ENCODE measurements at regions not wholly inside any gene's neighbourhood (a gene's known extent, or its start where the extent isn't known, plus 50 kb on each side); places are given as distances from the start of the nearest gene placed in this dataset.
"Not testable (repeated sequence)": the region's sequence is repeated elsewhere in the genome, so short reads cannot be mapped to it uniquely, and the experiment has no call there.

GRCh38 chr4:14336656-14337055, 665.6 kb upstream of the CPEB2 start:
- no peak for DNase-seq

- no peak for DNase-seq
These were observed 664.2 kb upstream of the CPEB2 start for GRCh38 chr4:14337892-14338584.

- no peak for DNase-seq
These were observed 663.6 kb upstream of the CPEB2 start for GRCh38 chr4:14338585-14339265.

- no peak for DNase-seq
These were observed 662.6 kb upstream of the CPEB2 start for GRCh38 chr4:14339715-14340114.

DNA sequence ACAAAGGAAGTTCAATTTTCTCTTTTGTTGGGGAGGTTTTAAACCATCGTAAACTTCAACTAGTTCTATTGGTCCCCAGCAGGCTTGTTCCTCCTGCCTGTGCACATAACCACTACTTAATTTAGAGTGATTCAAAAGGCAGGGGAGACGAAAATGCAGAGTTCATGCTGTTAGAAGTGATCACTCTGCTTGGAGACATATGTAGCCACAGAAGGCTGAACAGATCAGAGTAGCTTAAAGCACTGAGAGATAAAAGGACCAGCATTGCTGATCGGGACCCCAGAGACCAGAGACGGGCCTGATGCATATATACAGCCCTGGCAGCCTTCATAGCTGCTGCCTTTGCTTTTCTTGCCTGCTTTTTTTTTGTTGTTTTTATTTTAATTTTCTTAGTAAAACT, 662.0 kb upstream of the CPEB2 start:
- no peak for DNase-seq

DNA sequence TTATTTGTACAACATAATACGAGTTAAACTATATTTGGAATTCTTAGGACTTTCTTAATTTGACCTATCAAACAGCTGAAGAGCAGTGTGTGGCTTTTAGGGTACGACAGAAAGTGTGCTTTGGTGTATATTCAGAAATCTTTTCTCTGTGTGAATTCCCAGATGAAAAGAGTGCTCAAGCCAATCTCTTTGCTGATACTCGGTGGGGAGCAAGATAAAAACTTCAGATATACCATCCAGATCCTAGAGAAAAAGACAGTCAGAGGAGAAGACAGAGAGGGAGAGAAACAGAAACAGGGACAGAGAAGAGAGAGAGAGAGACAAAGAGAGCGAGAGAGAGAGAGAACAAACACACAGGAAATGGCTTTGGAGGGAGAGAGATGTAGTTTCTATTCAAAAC, 658.3 kb upstream of the CPEB2 start:
- DNase-seq = no peak

GRCh38 chr4:14345356-14345775, 656.9 kb upstream of the CPEB2 start:
- no peak for DNase-seq

GRCh38 chr4:14347526-14347925, 654.8 kb upstream of the CPEB2 start:
- no peak for DNase-seq

- no peak for DNase-seq
These were observed 653.8 kb upstream of the CPEB2 start for GRCh38 chr4:14348506-14348905.

DNA sequence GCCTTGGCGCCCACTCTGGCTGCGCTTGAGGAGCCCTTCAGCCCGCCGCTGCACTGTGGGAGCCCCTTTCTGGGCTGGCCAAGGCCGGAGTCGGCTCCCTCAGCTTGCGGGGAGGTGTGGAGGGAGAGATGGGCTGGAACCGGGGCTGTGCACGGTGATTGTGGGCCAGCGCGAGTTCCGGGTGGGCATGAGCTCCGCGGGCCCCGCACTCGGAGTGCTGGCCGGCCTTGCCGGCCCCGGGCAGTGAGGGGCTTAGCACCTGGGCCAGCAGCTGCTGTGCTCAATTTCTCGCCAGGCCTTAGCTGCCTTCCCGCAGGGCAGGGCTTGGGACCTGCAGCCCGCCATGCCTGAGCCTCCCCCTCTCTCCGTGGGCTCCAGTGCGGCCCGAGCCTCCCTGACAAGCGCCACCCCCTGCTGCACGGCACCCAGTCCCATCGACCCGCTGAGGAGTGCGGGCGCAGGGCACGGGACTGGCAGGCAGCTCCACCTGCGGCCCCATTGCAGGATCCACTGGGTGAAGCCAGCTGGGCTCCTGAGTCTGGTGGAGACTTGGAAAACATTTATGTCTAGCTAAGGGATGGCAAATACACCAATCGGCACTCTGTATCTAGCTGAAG, 643.6 kb upstream of the CPEB2 start:
- DNase-seq = not testable (repeated sequence)

- no peak for DNase-seq
These were observed 642.3 kb upstream of the CPEB2 start for GRCh38 chr4:14359991-14360390.

DNA sequence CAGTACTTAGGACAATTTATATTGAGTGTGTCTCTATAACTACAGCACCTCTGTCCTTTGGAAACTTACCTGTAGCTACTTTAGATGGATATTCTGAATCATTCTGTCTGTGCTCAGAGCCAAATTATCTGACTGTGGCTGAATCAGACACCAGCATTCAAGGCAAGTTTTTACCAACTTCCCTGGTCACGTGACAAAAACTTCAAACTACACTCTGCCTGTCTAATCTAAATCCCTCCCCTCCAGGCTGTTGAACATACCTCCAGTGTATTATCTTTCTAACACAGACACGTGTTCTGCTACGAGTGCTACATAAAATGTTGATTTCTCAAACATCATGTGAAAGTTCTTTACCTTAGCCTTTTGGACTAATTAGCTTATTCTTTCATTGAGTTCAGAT, 641.2 kb upstream of the CPEB2 start:
- no peak for DNase-seq

DNA sequence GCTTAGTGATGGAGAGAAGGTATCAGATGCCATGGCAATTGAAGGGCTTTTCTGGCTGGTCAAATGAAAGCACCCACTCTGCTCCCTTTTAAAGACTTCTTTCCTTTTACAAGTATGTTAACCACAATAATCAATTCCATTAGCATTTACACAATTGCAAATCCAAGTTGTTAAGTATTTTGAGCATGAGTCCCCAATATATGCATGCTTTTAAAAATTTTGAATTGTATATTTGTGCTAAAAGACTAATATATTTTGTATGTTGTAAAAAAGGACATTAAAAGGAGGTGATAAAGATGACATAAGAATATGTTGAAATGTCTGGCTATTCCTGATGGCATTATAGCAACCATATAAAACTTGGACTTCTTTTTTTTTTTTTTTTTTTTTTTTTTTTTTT, 639.9 kb upstream of the CPEB2 start:
- DNase-seq = no peak

DNA sequence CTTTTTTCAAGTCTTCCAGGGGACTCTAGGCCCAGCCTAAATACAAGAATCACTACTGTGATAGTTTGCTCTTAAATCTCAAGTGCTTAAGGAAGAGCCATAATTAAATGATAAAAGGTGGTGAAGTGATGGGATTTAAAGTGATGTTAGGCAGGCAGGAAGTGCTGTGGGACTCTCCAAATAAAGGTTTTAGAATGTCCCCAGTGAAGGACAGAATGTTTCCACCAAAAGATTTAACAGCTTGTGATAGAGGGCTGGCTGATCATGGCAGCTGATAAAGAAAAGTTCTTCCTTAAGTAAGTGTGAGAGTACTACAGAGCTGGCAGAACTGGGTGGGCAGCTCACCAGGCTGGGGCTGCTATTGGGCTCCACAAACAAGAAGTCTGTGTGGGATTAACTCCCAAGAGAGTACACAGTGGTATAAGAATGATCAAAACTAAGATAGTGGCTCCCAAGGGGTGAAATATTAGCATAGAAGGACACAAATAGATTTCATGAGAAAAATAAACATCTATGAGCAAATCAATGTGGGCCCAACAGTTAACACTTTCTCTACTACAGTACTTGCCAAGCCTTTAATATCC, 637.2 kb upstream of the CPEB2 start:
- DNase-seq = no peak

- DNase-seq = no peak
These were observed 633.9 kb upstream of the CPEB2 start for GRCh38 chr4:14368391-14368790.

GRCh38 chr4:14371131-14371530, 631.1 kb upstream of the CPEB2 start:
- DNase-seq = no peak

DNA sequence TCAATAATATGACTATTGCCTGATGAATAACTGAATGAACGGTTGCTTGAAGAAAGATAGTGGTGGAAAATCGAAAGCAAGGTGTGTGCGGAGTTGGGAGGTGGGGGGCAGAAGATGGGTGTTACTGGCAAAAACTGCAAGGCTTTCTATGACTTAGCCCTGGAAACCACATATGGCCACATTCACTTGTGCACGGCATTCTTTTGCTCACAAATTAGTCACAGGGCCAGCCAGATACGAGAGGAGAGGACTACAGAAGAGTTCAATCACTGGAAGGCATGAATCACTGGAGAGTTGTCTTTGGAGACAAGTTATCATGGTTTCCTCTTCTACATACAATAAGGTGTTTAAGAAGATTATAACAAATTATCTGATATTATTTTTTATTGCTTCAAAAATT, 626.5 kb upstream of the CPEB2 start:
- no peak for DNase-seq

DNA sequence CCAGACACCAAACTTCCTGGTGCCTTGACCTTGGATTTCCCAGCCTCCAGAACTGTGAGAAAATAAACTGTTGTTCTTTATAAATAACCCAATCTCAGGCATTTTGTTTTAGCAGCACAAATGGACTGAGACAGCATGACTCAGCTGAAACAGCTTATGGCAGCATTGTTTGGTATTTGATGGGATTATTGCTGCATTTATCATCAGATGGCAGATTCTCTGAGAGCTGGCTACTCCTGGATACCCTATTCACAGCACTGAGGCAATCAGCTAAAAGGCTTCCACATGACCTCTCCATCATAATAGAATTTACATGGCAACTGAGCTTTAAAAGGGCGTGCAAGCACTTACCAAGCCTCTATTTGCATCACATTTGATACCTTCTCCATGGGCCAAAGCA, 623.1 kb upstream of the CPEB2 start:
- no peak for DNase-seq

GRCh38 chr4:14383652-14384051, 618.6 kb upstream of the CPEB2 start:
- DNase-seq = no peak

GRCh38 chr4:14384824-14385223, 617.5 kb upstream of the CPEB2 start:
- no peak for DNase-seq

DNA sequence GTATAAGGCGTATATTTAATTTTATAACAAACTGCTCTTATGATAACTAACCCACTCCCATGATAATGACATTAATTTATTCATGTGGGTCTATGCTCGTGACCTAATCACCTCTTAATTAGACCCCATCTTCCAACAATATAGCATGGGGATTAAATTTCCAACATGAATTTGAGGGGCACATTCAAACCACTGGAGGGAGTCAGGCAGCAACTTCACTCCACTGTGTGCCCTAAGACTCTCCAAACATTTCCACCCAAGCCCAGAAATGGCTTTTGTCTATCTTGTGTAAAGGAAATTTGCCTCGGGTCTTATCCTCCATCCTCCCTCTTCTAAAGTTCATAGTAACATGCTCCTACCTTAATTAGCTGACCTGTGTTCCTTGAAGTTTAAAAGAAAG, 616.1 kb upstream of the CPEB2 start:
- DNase-seq = no peak

GRCh38 chr4:14387647-14388046, 614.6 kb upstream of the CPEB2 start:
- DNase-seq = no peak

- DNase-seq = no peak
These were observed 609.9 kb upstream of the CPEB2 start for GRCh38 chr4:14392378-14392777.

DNA sequence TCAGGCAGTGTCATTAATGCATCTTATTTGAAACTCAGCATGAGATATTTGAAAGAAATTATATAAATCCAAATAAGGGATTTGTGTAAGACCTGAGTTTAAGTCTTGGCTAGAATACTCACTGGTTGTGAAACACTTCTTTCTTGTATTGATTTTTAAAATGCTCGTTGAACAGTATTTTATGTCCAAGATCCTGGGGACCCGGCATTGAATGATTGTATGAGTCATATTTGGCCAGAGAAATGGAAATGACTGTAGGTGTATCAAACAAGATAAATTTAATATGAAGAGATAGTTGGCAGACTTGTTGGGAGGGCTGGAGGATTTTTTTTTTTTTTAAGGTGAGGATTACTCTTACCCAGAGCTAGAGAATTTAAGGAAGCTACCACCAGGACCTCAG, 606.1 kb upstream of the CPEB2 start:
- DNase-seq = no peak
